GM12874 (cell line): ENCODE measurements at regions not wholly inside any gene's neighbourhood (a gene's known extent, or its start where the extent isn't known, plus 50 kb on each side); places are given as distances from the start of the nearest gene placed in this dataset.

ENCODE experiments used
- CTCF ChIP-seq: IDR thresholded peaks from 2 replicates; pipeline ENCODE4 v1.5.1; 2011; ENCODE audit warnings: low read depth, mild to moderate bottlenecking, control low read depth, low read length, moderate library complexity; ENCODE audit not compliant: insufficient read depth

GRCh38 chr1:83500987-83501591 lies 497.8 kb downstream of the TTLL7 start:
- TF ChIP-seq CTCF, result no peak

GRCh38 chr1:83500531-83500930 lies 498.4 kb downstream of the TTLL7 start:
- TF ChIP-seq CTCF, result no peak

DNA sequence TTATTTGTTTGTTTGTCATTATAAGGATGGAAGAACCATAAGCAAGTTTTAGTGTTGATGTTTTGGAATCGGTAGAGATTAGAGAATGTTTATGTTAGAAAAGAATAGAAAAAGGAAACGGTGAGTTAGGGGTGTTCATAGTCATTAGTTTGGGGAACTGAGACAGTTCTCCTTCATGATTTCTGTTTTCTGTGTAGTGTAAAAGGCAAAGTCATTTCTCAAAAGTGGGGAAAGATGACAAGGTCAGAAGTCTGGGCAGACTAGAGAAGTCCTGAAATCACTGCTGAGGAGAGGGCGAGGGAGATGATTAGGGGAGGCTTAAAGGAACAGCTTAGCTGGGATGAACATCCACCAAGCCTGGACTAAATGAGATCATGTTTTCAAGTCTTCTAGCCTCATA lies 498.9 kb downstream of the TTLL7 start:
- TF ChIP-seq CTCF, result no peak

- peak; percentile 59 for TF ChIP-seq CTCF
These were observed 501.4 kb downstream of the TTLL7 start for GRCh38 chr1:83497563-83497962.

GRCh38 chr1:83495560-83495959 lies 503.4 kb downstream of the TTLL7 start:
- TF ChIP-seq CTCF, result no peak

- TF ChIP-seq CTCF, result no peak
These were observed 505.3 kb downstream of the TTLL7 start for GRCh38 chr1:83493633-83494032.

DNA sequence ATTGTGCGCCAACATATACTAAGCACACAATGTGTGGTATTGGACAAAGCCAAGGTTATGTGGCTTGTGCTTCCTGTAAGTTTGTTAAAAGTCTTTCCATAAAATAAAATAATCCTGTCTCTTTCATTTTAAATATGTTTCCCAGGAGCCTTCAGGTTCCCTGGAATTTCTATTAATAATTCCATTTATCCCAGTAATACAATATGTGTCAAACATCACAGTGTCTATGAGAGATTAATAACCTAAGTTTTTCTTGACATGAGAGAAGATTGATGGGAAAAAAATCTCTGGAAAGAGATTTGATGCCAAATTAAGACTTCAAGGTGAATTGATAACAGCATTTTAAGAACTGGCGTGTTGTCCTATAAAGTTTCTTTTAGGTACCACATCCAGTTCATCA lies 507.0 kb downstream of the TTLL7 start:
- TF ChIP-seq CTCF, result no peak
